Epithelial cell of esophagus (primary cell): ENCODE measurements at regions not wholly inside any gene's neighbourhood (a gene's known extent, or its start where the extent isn't known, plus 50 kb on each side); places are given as distances from the start of the nearest gene placed in this dataset.

Experiments
- DNase-seq: peaks from one replicate; pipeline ENCODE4 v3.0.0; 2010; ENCODE audit warnings: low read depth
- H3K4me3 ChIP-seq: 2 replicates; pipeline ENCODE4 v1.5.1; 2011; ENCODE audit warnings: mild to moderate bottlenecking, low read length, control low read depth
- TF ChIP-seq, protein P1 (sequence below): IDR thresholded peaks from 2 replicates; pipeline ENCODE4 v1.5.1; 2011; ENCODE audit warnings: low read depth, mild to moderate bottlenecking, low read length, control low read depth, inconsistent platforms; ENCODE audit not compliant: insufficient read depth; ENCODE audit errors: missing control alignments

DNA sequence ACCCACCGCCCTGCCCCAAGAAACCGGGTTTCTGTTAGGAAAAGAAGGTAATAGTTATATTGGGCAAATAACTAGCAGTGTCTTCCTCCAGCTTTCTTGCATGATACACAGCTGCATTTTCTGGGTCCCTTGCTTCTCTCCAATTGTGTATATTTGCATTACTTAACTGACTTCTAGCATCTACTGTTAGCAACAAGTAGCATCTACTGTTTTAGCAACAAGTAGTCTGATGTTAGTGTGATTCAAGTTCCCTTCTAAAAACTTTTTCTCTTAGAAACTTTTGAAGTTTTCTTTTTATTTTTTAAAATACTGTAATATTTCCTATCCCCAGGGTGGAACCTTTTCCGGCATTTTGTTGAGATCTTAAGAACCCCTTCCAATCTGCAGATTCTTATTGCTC lies 221.2 kb downstream of the CLIC5 start:
- DNase-seq, result no peak
- H3K4me3 ChIP-seq, result no peak overlapping the region
- TF ChIP-seq, protein P1, sequence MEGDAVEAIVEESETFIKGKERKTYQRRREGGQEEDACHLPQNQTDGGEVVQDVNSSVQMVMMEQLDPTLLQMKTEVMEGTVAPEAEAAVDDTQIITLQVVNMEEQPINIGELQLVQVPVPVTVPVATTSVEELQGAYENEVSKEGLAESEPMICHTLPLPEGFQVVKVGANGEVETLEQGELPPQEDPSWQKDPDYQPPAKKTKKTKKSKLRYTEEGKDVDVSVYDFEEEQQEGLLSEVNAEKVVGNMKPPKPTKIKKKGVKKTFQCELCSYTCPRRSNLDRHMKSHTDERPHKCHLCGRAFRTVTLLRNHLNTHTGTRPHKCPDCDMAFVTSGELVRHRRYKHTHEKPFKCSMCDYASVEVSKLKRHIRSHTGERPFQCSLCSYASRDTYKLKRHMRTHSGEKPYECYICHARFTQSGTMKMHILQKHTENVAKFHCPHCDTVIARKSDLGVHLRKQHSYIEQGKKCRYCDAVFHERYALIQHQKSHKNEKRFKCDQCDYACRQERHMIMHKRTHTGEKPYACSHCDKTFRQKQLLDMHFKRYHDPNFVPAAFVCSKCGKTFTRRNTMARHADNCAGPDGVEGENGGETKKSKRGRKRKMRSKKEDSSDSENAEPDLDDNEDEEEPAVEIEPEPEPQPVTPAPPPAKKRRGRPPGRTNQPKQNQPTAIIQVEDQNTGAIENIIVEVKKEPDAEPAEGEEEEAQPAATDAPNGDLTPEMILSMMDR, result no peak

DNA sequence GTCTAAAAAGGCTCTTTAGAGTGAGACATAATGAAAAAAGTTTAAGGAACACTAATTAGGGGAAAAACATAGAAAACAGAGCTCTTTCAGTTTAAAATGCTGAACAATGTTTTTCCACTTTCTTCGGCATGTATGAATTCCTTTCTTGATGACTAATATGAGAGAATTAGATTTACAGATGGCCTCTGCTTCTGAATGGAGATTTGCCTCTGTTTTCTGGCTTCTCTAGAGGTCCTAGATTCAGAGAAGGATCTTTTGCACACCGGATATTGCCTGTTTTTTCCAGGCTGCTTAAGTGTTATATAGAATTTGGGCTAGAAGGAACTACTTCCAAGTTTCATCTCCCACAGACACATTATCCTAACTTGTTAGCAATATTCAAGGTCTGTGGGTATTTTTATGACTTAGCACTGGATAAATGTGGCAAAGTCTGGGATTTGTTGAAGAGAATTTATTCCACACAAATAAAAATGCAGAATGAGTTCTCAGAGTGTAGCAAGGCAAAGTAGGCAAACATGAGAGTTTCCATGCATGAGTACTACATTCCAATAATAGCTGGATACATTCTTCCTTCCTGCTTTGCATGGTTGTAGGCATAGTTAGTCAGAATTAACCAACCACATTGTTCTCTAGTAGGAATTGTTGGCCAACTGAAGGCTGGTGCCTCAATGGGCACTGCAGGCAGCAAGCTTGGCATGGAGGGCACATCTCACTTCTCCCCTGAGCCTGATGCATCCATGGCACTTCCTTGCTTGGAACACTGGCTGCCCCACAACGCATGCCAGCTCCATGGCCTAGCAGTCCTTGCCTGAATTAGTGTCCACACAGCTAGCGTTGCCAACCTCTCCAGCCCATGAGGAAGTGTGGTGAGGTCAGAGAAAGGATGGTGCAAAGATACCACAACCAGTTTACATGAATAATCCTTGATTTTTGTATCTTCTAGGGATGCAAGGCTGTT lies 224.2 kb downstream of the CLIC5 start:
- no peak overlapping the region for H3K4me3 ChIP-seq
- TF ChIP-seq, protein P1, result no peak
- DNase-seq, result peak; percentile 82

DNA sequence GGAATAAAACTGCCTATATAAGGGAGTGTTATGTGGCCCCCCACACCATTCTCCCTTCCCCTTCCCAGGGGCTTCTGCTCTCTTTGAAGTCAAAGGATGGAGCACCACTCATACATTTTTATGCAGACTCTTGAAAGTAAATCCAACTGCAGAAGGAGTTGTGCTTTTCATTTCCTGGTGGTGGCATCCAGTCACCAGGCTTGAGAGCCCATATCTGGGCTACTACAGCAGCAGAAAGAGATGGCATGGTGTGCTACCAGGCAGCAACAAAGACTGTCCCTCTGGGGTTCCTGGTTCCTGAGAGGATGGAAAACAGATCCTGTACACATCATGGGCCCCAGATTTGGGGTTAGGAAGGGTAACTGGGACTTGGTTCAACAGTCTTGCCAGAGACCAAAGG lies 226.4 kb downstream of the CLIC5 start:
- DNase-seq, result no peak
- TF ChIP-seq, protein P1, result no peak

DNA sequence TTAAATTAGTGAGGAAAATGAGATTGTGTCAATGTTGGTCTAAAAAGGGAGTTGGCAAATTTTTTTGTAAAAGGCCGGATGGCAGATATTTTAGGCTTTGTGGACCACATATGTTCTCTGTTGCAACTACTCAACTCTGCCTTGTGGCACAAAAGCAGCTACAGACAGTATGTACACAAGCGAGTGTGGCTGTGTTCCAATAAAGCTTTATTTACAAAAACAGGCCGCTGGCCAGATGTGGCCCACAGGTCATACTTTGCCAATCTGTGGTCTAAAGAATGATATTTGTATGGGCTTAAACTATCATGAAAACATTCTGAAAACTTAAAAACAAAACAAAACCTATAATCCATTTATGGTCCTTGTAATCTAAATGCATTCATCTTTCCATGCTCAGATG lies 228.3 kb downstream of the CLIC5 start:
- TF ChIP-seq, protein P1, result no peak
- DNase-seq, result no peak

More for the DNA sequence above, 226.4 kb downstream of the CLIC5 start:
- H3K4me3 ChIP-seq, result no peak overlapping the region

DNA sequence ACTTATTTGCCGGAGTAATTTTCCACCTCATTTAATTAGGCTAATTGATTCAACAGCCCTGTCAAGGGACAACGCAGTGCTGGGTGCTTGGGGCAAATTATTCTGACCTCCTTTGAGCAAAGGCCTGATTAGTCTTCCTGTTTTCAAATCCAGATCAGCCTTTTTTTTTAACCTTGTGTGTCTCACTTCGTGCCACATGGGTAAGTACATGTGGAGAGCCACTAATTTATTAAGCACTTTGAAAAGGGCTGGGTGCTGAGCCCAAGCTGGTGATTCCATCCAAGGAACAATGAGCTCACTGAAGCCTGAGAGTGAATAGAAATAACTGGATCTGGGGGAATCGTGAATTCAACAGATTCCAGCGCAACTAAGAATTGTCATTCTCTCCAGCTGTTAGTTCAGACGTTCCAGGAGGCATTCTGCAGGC lies 229.3 kb downstream of the CLIC5 start:
- TF ChIP-seq, protein P1, result no peak
- H3K4me3 ChIP-seq, result no peak overlapping the region
- DNase-seq, result no peak

More for the DNA sequence above, 228.3 kb downstream of the CLIC5 start:
- H3K4me3 ChIP-seq, result no peak overlapping the region

DNA sequence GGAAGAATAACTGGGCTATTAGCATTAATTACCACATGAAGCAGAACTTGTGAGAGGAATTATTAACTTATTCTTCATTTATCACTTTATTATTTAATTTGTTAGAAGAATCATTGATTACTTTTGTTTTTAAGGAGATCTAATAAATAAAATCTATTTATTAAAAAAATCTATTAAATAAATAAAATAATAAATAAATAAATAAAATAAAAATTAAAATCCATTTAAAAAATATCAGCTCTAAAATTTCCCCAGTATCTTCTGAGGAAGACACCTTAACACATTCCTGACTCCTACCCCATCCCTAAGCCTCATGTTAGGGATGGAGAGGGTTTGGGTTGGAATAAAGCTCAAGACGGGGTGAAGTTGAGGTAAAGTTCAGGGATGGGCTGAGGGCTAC lies 231.4 kb downstream of the CLIC5 start:
- no peak for DNase-seq
- TF ChIP-seq, protein P1, result no peak
- no peak overlapping the region for H3K4me3 ChIP-seq
